Ascending aorta (tissue), 2 donors: ENCODE measurements at regions not wholly inside any gene's neighbourhood (a gene's known extent, or its start where the extent isn't known, plus 50 kb on each side); places are given as distances from the start of the nearest gene placed in this dataset.

ENCODE experiments used
- DNase-seq, 2 donors: peaks; one replicate each; pipeline ENCODE4 v3.0.0-alpha.2; 2019; ENCODE audit warnings: low spot score in 2 of 2
- H3K27ac ChIP-seq, 2 donors: fragments of 200-600 bp; sonication (generic); one replicate each; pipeline ENCODE4 v1.5.1; 2016 to 2017; ENCODE audit warnings: mild to moderate bottlenecking in 1 of 2
- H3K27me3 ChIP-seq: fragments of 200-600 bp; sonication (generic); one replicate; pipeline ENCODE4 v1.5.1; 2017
- H3K36me3 ChIP-seq, 2 donors: fragments of 200-600 bp; sonication (generic); one replicate each; pipeline ENCODE4 v1.5.1; 2016
- H3K4me1 ChIP-seq, 2 donors: fragments of 200-600 bp; sonication (generic); one replicate each; pipeline ENCODE4 v1.5.1; 2016 to 2017; ENCODE audit warnings: mild to moderate bottlenecking in 1 of 2
- H3K4me3 ChIP-seq, 2 donors: fragments of 200-600 bp; sonication (generic); one replicate each; pipeline ENCODE4 v1.5.1; 2016 to 2017; ENCODE audit warnings: mild to moderate bottlenecking in 1 of 2
- H3K9me3 ChIP-seq, 2 donors: fragments of 200-600 bp; sonication (generic); one replicate each; pipeline ENCODE4 v1.5.1; 2016
- intact Hi-C: fragments of 100-400 bp; cut with DNase I; formaldehyde crosslinking; loops from one replicate; pipeline ENCODE4 v1.15.1; 2023
- TF ChIP-seq, protein P1 (sequence below), 3 experiments: fragments of 200-600 bp in 2 of 3; fragments of 450-650 bp in 1 of 3; sonication (generic) in 2 of 3; IDR thresholded peaks; one replicate each; pipeline ENCODE4 v1.5.1; 2016 to 2019; ENCODE audit warnings: antibody characterized with exemption in 3 of 3, mild to moderate bottlenecking in 1 of 3, moderate library complexity in 1 of 3

GRCh38 chr2:22626621-22627020, 758.4 kb upstream of the KLHL29 start:
- H3K4me1 ChIP-seq, result peaks cover 0 to 3% of the 10 kb centered on the region in 2 donors
- intact Hi-C loops, result no loop called here
- H3K36me3 ChIP-seq, result no peaks in the 10 kb centered on the region
- H3K4me3 ChIP-seq, result no peak overlapping the region
- no peak for DNase-seq
- no peaks in the 10 kb centered on the region for H3K27me3 ChIP-seq
- no peak overlapping the region for H3K27ac ChIP-seq
- TF ChIP-seq, protein P1, sequence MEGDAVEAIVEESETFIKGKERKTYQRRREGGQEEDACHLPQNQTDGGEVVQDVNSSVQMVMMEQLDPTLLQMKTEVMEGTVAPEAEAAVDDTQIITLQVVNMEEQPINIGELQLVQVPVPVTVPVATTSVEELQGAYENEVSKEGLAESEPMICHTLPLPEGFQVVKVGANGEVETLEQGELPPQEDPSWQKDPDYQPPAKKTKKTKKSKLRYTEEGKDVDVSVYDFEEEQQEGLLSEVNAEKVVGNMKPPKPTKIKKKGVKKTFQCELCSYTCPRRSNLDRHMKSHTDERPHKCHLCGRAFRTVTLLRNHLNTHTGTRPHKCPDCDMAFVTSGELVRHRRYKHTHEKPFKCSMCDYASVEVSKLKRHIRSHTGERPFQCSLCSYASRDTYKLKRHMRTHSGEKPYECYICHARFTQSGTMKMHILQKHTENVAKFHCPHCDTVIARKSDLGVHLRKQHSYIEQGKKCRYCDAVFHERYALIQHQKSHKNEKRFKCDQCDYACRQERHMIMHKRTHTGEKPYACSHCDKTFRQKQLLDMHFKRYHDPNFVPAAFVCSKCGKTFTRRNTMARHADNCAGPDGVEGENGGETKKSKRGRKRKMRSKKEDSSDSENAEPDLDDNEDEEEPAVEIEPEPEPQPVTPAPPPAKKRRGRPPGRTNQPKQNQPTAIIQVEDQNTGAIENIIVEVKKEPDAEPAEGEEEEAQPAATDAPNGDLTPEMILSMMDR (IDR thresholded peaks at IDR 0.05), result no peak
- peaks cover 0 to 2% of the 10 kb centered on the region in 2 donors for H3K9me3 ChIP-seq

DNA sequence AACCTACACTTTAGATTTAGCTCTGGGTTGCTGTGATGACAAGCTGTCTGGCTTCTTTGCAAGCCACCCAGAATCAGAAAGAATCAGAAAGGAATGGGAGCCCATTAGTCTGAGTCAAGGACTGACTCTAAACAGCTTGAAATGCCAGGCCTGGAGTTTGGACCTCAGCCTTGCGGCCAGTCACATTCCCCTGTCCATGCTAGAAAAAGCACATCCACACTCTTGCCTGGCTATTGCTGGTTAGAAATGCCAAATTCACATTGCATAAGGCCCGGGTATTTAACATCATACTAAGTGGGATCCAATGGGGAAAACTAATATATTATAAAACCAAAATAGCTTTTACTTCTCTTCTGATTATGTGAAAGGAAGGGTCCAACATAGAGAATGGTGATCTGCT, 756.8 kb upstream of the KLHL29 start:
- TF ChIP-seq, protein P1 (IDR thresholded peaks at IDR 0.05), result no peak
- Histone ChIP-seq H3K4me3 (no peak overlapping the region), H3K27ac (no peak overlapping the region), H3K27me3 (no peaks in the 10 kb centered on the region), H3K9me3 (peaks cover 0 to 2% of the 10 kb centered on the region in 2 donors), H3K4me1 (peaks cover 0 to 3% of the 10 kb centered on the region in 2 donors), H3K36me3 (no peaks in the 10 kb centered on the region)
- no peak for DNase-seq
- intact Hi-C loops, result no loop called here

DNA sequence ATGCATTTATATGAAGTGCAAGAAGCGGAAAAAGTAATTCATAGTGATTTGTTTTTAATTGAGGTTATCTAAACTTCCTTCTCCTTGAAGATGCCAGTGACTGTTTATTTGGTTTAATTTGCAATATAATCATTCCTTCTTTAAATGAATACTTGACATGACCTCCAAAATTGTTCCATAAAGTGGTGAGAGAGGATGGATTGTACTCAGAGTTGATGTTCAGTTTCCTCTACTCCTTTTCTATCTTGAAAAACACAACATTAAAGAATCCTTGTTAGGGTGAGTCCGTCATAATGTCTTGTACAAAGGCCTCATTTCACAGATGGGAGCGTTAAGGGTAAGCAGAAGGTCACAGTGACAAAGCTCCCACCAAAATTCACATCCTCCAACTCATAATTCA, 756.1 kb upstream of the KLHL29 start:
- Histone ChIP-seq H3K27me3 (no peaks in the 10 kb centered on the region), H3K4me3 (no peak overlapping the region), H3K36me3 (no peaks in the 10 kb centered on the region), H3K4me1 (peaks cover 0 to 3% of the 10 kb centered on the region in 2 donors), H3K27ac (no peak overlapping the region), H3K9me3 (peaks cover 0 to 2% of the 10 kb centered on the region in 2 donors)
- no peak for DNase-seq
- intact Hi-C loops, result no loop called here
- TF ChIP-seq, protein P1 (IDR thresholded peaks at IDR 0.05), result no peak

DNA sequence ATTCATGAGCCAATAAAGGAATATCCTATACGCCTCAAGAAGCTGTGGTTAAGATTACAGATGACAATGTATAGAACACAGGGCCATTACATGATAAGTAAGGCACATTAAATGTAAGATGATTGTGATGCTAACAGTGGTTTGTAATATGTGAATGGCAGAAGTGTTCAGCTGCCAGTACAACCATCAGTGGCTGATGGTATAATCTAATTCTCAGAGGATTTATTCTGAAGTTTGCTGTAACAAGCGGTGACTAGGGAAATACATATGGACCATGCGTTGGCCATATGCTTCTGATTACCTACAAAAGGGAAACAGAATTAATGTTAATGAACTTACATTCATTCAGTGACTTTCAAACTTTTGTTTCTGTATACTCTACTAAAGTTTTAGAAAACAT, 750.8 kb upstream of the KLHL29 start:
- DNase-seq, result no peak
- H3K4me1 ChIP-seq, result no peaks in the 10 kb centered on the region
- no peaks in the 10 kb centered on the region for H3K36me3 ChIP-seq
- H3K27ac ChIP-seq, result no peak overlapping the region
- TF ChIP-seq, protein P1 (IDR thresholded peaks at IDR 0.05), result no peak
- no peaks in the 10 kb centered on the region for H3K27me3 ChIP-seq
- intact Hi-C loops, result no loop called here
- H3K9me3 ChIP-seq, result no peaks in the 10 kb centered on the region
- no peak overlapping the region for H3K4me3 ChIP-seq

DNA sequence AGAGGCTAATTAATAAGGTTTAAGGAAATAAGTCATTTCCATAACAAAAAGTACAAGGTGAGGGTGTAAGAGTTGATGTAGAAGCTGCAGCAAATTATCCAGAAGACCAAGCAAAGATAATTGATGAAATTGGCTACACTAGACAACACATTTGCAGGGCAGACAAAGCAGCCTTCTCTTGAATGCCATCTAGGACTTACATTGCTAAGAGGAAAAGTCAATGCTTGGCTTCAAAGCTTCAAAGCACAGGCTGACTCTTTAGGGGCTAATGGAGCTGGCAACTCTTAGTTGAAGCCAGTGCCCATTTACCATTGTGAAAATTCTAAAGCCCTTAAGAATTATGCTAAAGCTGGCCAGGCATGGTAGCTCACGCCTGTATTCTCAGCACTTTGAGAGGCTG, 728.6 kb upstream of the KLHL29 start:
- H3K27ac ChIP-seq, result no peak overlapping the region
- DNase-seq, result no peak
- H3K27me3 ChIP-seq, result no peaks in the 10 kb centered on the region
- no peaks in the 10 kb centered on the region for H3K36me3 ChIP-seq
- no peak overlapping the region for H3K4me3 ChIP-seq
- no peaks in the 10 kb centered on the region for H3K9me3 ChIP-seq
- no peaks in the 10 kb centered on the region for H3K4me1 ChIP-seq
- intact Hi-C loops, result no loop called here
- TF ChIP-seq, protein P1 (IDR thresholded peaks at IDR 0.05), result no peak

DNA sequence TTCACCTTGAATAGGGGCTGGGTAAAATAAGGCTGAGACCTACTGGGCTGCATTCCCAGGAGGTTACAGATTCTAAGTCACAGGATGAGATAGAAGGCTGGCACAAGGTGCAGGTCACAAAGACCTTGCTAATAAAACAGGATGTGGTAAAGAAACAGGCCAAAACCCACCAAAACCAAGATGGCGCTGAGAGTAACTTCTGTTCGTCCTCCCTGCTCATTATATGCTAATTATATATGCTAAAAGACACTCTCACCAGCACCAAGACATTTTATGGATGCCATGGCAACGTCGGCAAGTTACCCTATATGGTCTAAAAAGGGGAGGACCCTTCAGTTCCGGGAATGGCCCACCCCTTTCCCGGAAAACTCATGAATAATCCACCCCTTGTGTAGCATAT, 711.5 kb upstream of the KLHL29 start:
- no peak for DNase-seq
- TF ChIP-seq, protein P1 (IDR thresholded peaks at IDR 0.05), result no peak
- intact Hi-C loops, result no loop called here
- Histone ChIP-seq H3K9me3 (no peaks in the 10 kb centered on the region), H3K4me1 (no peaks in the 10 kb centered on the region), H3K27me3 (no peaks in the 10 kb centered on the region), H3K27ac (no peak overlapping the region), H3K4me3 (no peak overlapping the region), H3K36me3 (no peaks in the 10 kb centered on the region)
